ENCODE measurements at regions not wholly inside any gene's neighbourhood (a gene's known extent, or its start where the extent isn't known, plus 50 kb on each side); places are given as distances from the start of the nearest gene placed in this dataset.

GRCh38 chr13:42466123-42466522 is 107.8 kb upstream of the TNFSF11 start:
- H3K79me2 ChIP-seq (ENCODE audit: control insufficient read depth, insufficient read depth, low read length): no peaks in the 10 kb centered on the region
- H3K4me3 ChIP-seq (ENCODE audit: low read length): no peak overlapping the region
- H3K36me3 ChIP-seq (ENCODE audit: control insufficient read depth, insufficient read depth, low read length): no peaks in the 10 kb centered on the region
- H2AK5ac ChIP-seq (ENCODE audit: low read length): no peak overlapping the region
- DNase-seq: no peak
- no peak overlapping the region for H3K4ac ChIP-seq (ENCODE audit: low read depth, low read length)
- no peaks in the 10 kb centered on the region for H3K27me3 ChIP-seq (ENCODE audit: insufficient read depth, low read length, poor library complexity)
- no peaks in the 10 kb centered on the region for H3K79me1 ChIP-seq (ENCODE audit: low read length)
- no peak overlapping the region for H3K23ac ChIP-seq (ENCODE audit: low read length)
- 100% methylated on average over 3 of the region's 4 CpGs for WGBS (ENCODE audit: extremely low coverage, insufficient coverage, low lambda C conversion rate)
- H2BK15ac ChIP-seq (replicated peaks; ENCODE audit: low read depth): no peak overlapping the region
- H3K9ac ChIP-seq (ENCODE audit: low read length): no peak overlapping the region
- no peak overlapping the region for H3K4me2 ChIP-seq (ENCODE audit: low read length)
- H3K27ac ChIP-seq (ENCODE audit: low read depth, low read length): no peak overlapping the region
- H3K4me1 ChIP-seq (ENCODE audit: control insufficient read depth, low read depth, low read length): no peaks in the 10 kb centered on the region
- H2BK5ac ChIP-seq (ENCODE audit: low read length): no peak overlapping the region
- no peak overlapping the region for H2BK120ac ChIP-seq (ENCODE audit: low read depth, low read length)
- no peak overlapping the region for H4K5ac ChIP-seq (ENCODE audit: low read length)
- no peak overlapping the region for H3K18ac ChIP-seq (ENCODE audit: low read length)
- no peak overlapping the region for H4K8ac ChIP-seq (ENCODE audit: low read depth, low read length)
- no peak overlapping the region for H3K56ac ChIP-seq (ENCODE audit: low read length)

- H3K79me1 ChIP-seq (ENCODE audit: low read length): no peaks in the 10 kb centered on the region
- H3K56ac ChIP-seq (ENCODE audit: low read length): no peak overlapping the region
- no peak for DNase-seq
- no peaks in the 10 kb centered on the region for H3K36me3 ChIP-seq (ENCODE audit: control insufficient read depth, insufficient read depth, low read length)
- no peak overlapping the region for H3K18ac ChIP-seq (ENCODE audit: low read length)
- H3K27ac ChIP-seq (ENCODE audit: low read depth, low read length): no peak overlapping the region
- H3K9ac ChIP-seq (ENCODE audit: low read length): no peak overlapping the region
- no peak overlapping the region for H4K8ac ChIP-seq (ENCODE audit: low read depth, low read length)
- no peak overlapping the region for H3K4me3 ChIP-seq (ENCODE audit: low read length)
- H3K79me2 ChIP-seq (ENCODE audit: control insufficient read depth, insufficient read depth, low read length): no peaks in the 10 kb centered on the region
- no peak overlapping the region for H4K5ac ChIP-seq (ENCODE audit: low read length)
- no peak overlapping the region for H2BK15ac ChIP-seq (replicated peaks; ENCODE audit: low read depth)
- no peak overlapping the region for H3K23ac ChIP-seq (ENCODE audit: low read length)
- no peak overlapping the region for H3K4ac ChIP-seq (ENCODE audit: low read depth, low read length)
- H3K27me3 ChIP-seq (ENCODE audit: insufficient read depth, low read length, poor library complexity): no peaks in the 10 kb centered on the region
- no peak overlapping the region for H2BK5ac ChIP-seq (ENCODE audit: low read length)
- H2BK120ac ChIP-seq (ENCODE audit: low read depth, low read length): no peak overlapping the region
- H2AK5ac ChIP-seq (ENCODE audit: low read length): no peak overlapping the region
- H3K4me2 ChIP-seq (ENCODE audit: low read length): no peak overlapping the region
- no CpG with 5 or more reads among the region's 1 CpG for WGBS (ENCODE audit: extremely low coverage, insufficient coverage, low lambda C conversion rate)
- no peaks in the 10 kb centered on the region for H3K4me1 ChIP-seq (ENCODE audit: control insufficient read depth, low read depth, low read length)
These were observed 107.3 kb upstream of the TNFSF11 start for GRCh38 chr13:42466609-42467008.

GRCh38 chr13:42474954-42475353 is 99.0 kb upstream of the TNFSF11 start:
- Histone ChIP-seq H3K4me1 (ENCODE audit: control insufficient read depth, low read depth, low read length) (no peaks in the 10 kb centered on the region), H3K36me3 (ENCODE audit: control insufficient read depth, insufficient read depth, low read length) (no peaks in the 10 kb centered on the region), H3K23ac (ENCODE audit: low read length) (no peak overlapping the region), H2BK15ac (replicated peaks; ENCODE audit: low read depth) (no peak overlapping the region), H3K9ac (ENCODE audit: low read length) (no peak overlapping the region), H3K4me2 (ENCODE audit: low read length) (no peak overlapping the region), H3K27ac (ENCODE audit: low read depth, low read length) (no peak overlapping the region), H3K4me3 (ENCODE audit: low read length) (no peak overlapping the region), H3K56ac (ENCODE audit: low read length) (no peak overlapping the region), H2AK5ac (ENCODE audit: low read length) (no peak overlapping the region), H3K18ac (ENCODE audit: low read length) (no peak overlapping the region), H3K27me3 (ENCODE audit: insufficient read depth, low read length, poor library complexity) (no peaks in the 10 kb centered on the region), H4K8ac (ENCODE audit: low read depth, low read length) (no peak overlapping the region), H3K79me2 (ENCODE audit: control insufficient read depth, insufficient read depth, low read length) (no peaks in the 10 kb centered on the region), H2BK120ac (ENCODE audit: low read depth, low read length) (no peak overlapping the region), H3K79me1 (ENCODE audit: low read length) (no peaks in the 10 kb centered on the region), H4K5ac (ENCODE audit: low read length) (no peak overlapping the region), H2BK5ac (ENCODE audit: low read length) (no peak overlapping the region), H3K4ac (ENCODE audit: low read depth, low read length) (no peak overlapping the region)
- no CpG with 5 or more reads among the region's 5 CpGs for WGBS (ENCODE audit: extremely low coverage, insufficient coverage, low lambda C conversion rate)
- DNase-seq: no peak

GRCh38 chr13:42477596-42478190 is 96.3 kb upstream of the TNFSF11 start:
- H2AK5ac ChIP-seq (ENCODE audit: low read length): no peak overlapping the region
- no CpG with 5 or more reads among the region's 10 CpGs for WGBS (ENCODE audit: extremely low coverage, insufficient coverage, low lambda C conversion rate)

GRCh38 chr13:42478531-42479156 is 95.3 kb upstream of the TNFSF11 start:
- Histone ChIP-seq H3K56ac (ENCODE audit: low read length) (no peak overlapping the region), H2BK15ac (replicated peaks; ENCODE audit: low read depth) (no peak overlapping the region), H3K23ac (ENCODE audit: low read length) (no peak overlapping the region), H3K4me3 (ENCODE audit: low read length) (no peak overlapping the region), H3K4me1 (ENCODE audit: control insufficient read depth, low read depth, low read length) (no peaks in the 10 kb centered on the region), H3K4me2 (ENCODE audit: low read length) (no peak overlapping the region), H3K4ac (ENCODE audit: low read depth, low read length) (no peak overlapping the region), H4K5ac (ENCODE audit: low read length) (no peak overlapping the region), H3K79me1 (ENCODE audit: low read length) (no peaks in the 10 kb centered on the region), H3K27me3 (ENCODE audit: insufficient read depth, low read length, poor library complexity) (no peaks in the 10 kb centered on the region), H3K9ac (ENCODE audit: low read length) (no peak overlapping the region), H2BK120ac (ENCODE audit: low read depth, low read length) (no peak overlapping the region), H3K27ac (ENCODE audit: low read depth, low read length) (no peak overlapping the region), H3K79me2 (ENCODE audit: control insufficient read depth, insufficient read depth, low read length) (no peaks in the 10 kb centered on the region), H3K18ac (ENCODE audit: low read length) (no peak overlapping the region), H2AK5ac (ENCODE audit: low read length) (no peak overlapping the region), H3K36me3 (ENCODE audit: control insufficient read depth, insufficient read depth, low read length) (no peaks in the 10 kb centered on the region), H4K8ac (ENCODE audit: low read depth, low read length) (peak overlapping the region; percentile 40), H2BK5ac (ENCODE audit: low read length) (no peak overlapping the region)
- no CpG with 5 or more reads among the region's 3 CpGs for WGBS (ENCODE audit: extremely low coverage, insufficient coverage, low lambda C conversion rate)
- peak; percentile 73 for DNase-seq

More at GRCh38 chr13:42477596-42478190, 96.3 kb upstream of the TNFSF11 start:
- Histone ChIP-seq H3K4me3 (ENCODE audit: low read length) (no peak overlapping the region), H3K56ac (ENCODE audit: low read length) (no peak overlapping the region), H3K23ac (ENCODE audit: low read length) (no peak overlapping the region), H4K8ac (ENCODE audit: low read depth, low read length) (no peak overlapping the region), H3K18ac (ENCODE audit: low read length) (no peak overlapping the region), H3K4me1 (ENCODE audit: control insufficient read depth, low read depth, low read length) (no peaks in the 10 kb centered on the region), H3K9ac (ENCODE audit: low read length) (no peak overlapping the region), H4K5ac (ENCODE audit: low read length) (no peak overlapping the region), H3K4me2 (ENCODE audit: low read length) (no peak overlapping the region), H3K27me3 (ENCODE audit: insufficient read depth, low read length, poor library complexity) (no peaks in the 10 kb centered on the region), H2BK15ac (replicated peaks; ENCODE audit: low read depth) (no peak overlapping the region), H2BK5ac (ENCODE audit: low read length) (no peak overlapping the region), H3K79me1 (ENCODE audit: low read length) (no peaks in the 10 kb centered on the region), H3K79me2 (ENCODE audit: control insufficient read depth, insufficient read depth, low read length) (no peaks in the 10 kb centered on the region), H2BK120ac (ENCODE audit: low read depth, low read length) (no peak overlapping the region), H3K36me3 (ENCODE audit: control insufficient read depth, insufficient read depth, low read length) (no peaks in the 10 kb centered on the region), H3K27ac (ENCODE audit: low read depth, low read length) (no peak overlapping the region), H3K4ac (ENCODE audit: low read depth, low read length) (no peak overlapping the region)
- no peak for DNase-seq

GRCh38 chr13:42484386-42484785 is 89.6 kb upstream of the TNFSF11 start:
- Histone ChIP-seq H3K18ac (ENCODE audit: low read length) (no peak overlapping the region), H3K4me1 (ENCODE audit: control insufficient read depth, low read depth, low read length) (no peaks in the 10 kb centered on the region), H2AK5ac (ENCODE audit: low read length) (no peak overlapping the region), H3K79me2 (ENCODE audit: control insufficient read depth, insufficient read depth, low read length) (no peaks in the 10 kb centered on the region), H3K23ac (ENCODE audit: low read length) (no peak overlapping the region), H3K27ac (ENCODE audit: low read depth, low read length) (no peak overlapping the region), H3K4me3 (ENCODE audit: low read length) (no peak overlapping the region), H3K79me1 (ENCODE audit: low read length) (no peaks in the 10 kb centered on the region), H3K36me3 (ENCODE audit: control insufficient read depth, insufficient read depth, low read length) (no peaks in the 10 kb centered on the region), H4K5ac (ENCODE audit: low read length) (no peak overlapping the region), H4K8ac (ENCODE audit: low read depth, low read length) (no peak overlapping the region), H3K4ac (ENCODE audit: low read depth, low read length) (no peak overlapping the region), H2BK120ac (ENCODE audit: low read depth, low read length) (no peak overlapping the region), H3K4me2 (ENCODE audit: low read length) (no peak overlapping the region), H3K56ac (ENCODE audit: low read length) (no peak overlapping the region), H2BK15ac (replicated peaks; ENCODE audit: low read depth) (no peak overlapping the region), H2BK5ac (ENCODE audit: low read length) (no peak overlapping the region), H3K27me3 (ENCODE audit: insufficient read depth, low read length, poor library complexity) (no peaks in the 10 kb centered on the region), H3K9ac (ENCODE audit: low read length) (no peak overlapping the region)
- no peak for DNase-seq

All from mesendoderm (in vitro differentiated cells).